ENCODE measurements at regions not wholly inside any gene's neighbourhood (a gene's known extent, or its start where the extent isn't known, plus 50 kb on each side); places are given as distances from the start of the nearest gene placed in this dataset.
A peak's percentile ranks its signal among the peaks of the same experiment; 100 is the strongest.

- no peaks in the 10 kb centered on the region for H3K27me3 ChIP-seq (ENCODE audit: control insufficient read depth, insufficient read depth, low read length)
- H3K36me3 ChIP-seq (ENCODE audit: control insufficient read depth, insufficient read depth, low read length): no peaks in the 10 kb centered on the region
- H3K4me3 ChIP-seq (ENCODE audit: low read depth, low read length): no peak overlapping the region
Measured at GRCh38 chr2:5125017-5125730, 567.0 kb upstream of the SOX11 start.

GRCh38 chr2:5132281-5132680 lies 559.9 kb upstream of the SOX11 start:
- DNase-seq (ENCODE audit: low read depth): no peak
- no peaks in the 10 kb centered on the region for H3K27me3 ChIP-seq (ENCODE audit: control insufficient read depth, insufficient read depth, low read length)
- no peak overlapping the region for H3K4me3 ChIP-seq (ENCODE audit: low read depth, low read length)
- H3K36me3 ChIP-seq (ENCODE audit: control insufficient read depth, insufficient read depth, low read length): no peaks in the 10 kb centered on the region
- TF ChIP-seq CTCF (IDR thresholded peaks at IDR 0.05; ENCODE audit: insufficient read depth, low read length, poor library complexity, severe bottlenecking): no peak

More at GRCh38 chr2:5125017-5125730, 567.0 kb upstream of the SOX11 start:
- no peak for DNase-seq (ENCODE audit: low read depth)
- TF ChIP-seq CTCF (IDR thresholded peaks at IDR 0.05; ENCODE audit: insufficient read depth, low read length, poor library complexity, severe bottlenecking): no peak

- Histone ChIP-seq H3K27me3 (ENCODE audit: control insufficient read depth, insufficient read depth, low read length) (no peaks in the 10 kb centered on the region), H3K36me3 (ENCODE audit: control insufficient read depth, insufficient read depth, low read length) (no peaks in the 10 kb centered on the region), H3K4me3 (ENCODE audit: low read depth, low read length) (no peak overlapping the region)
- TF ChIP-seq CTCF (IDR thresholded peaks at IDR 0.05; ENCODE audit: insufficient read depth, low read length, poor library complexity, severe bottlenecking): no peak
- peak; percentile 61 for DNase-seq (ENCODE audit: low read depth)
Measured at GRCh38 chr2:5140347-5140746, 551.8 kb upstream of the SOX11 start.

GRCh38 chr2:5144159-5144558 lies 548.0 kb upstream of the SOX11 start:
- TF ChIP-seq CTCF (IDR thresholded peaks at IDR 0.05; ENCODE audit: insufficient read depth, low read length, poor library complexity, severe bottlenecking): no peak
- Histone ChIP-seq H3K4me3 (ENCODE audit: low read depth, low read length) (no peak overlapping the region), H3K27me3 (ENCODE audit: control insufficient read depth, insufficient read depth, low read length) (no peaks in the 10 kb centered on the region), H3K36me3 (ENCODE audit: control insufficient read depth, insufficient read depth, low read length) (no peaks in the 10 kb centered on the region)
- DNase-seq (ENCODE audit: low read depth): no peak

- DNase-seq (ENCODE audit: low read depth): no peak
- Histone ChIP-seq H3K36me3 (ENCODE audit: control insufficient read depth, insufficient read depth, low read length) (no peaks in the 10 kb centered on the region), H3K27me3 (ENCODE audit: control insufficient read depth, insufficient read depth, low read length) (no peaks in the 10 kb centered on the region), H3K4me3 (ENCODE audit: low read depth, low read length) (no peak overlapping the region)
- TF ChIP-seq CTCF (IDR thresholded peaks at IDR 0.05; ENCODE audit: insufficient read depth, low read length, poor library complexity, severe bottlenecking): no peak
Measured at GRCh38 chr2:5145053-5145452, 547.1 kb upstream of the SOX11 start.

- DNase-seq (ENCODE audit: low read depth): peak; percentile 47
- TF ChIP-seq CTCF (IDR thresholded peaks at IDR 0.05; ENCODE audit: insufficient read depth, low read length, poor library complexity, severe bottlenecking): no peak
- no peaks in the 10 kb centered on the region for H3K27me3 ChIP-seq (ENCODE audit: control insufficient read depth, insufficient read depth, low read length)
- no peaks in the 10 kb centered on the region for H3K36me3 ChIP-seq (ENCODE audit: control insufficient read depth, insufficient read depth, low read length)
- no peak overlapping the region for H3K4me3 ChIP-seq (ENCODE audit: low read depth, low read length)
Measured at GRCh38 chr2:5145801-5146200, 546.4 kb upstream of the SOX11 start.
